OCI-M2 (cell line): ENCODE measurements at regions not wholly inside any gene's neighbourhood (a gene's known extent, or its start where the extent isn't known, plus 50 kb on each side); places are given as distances from the start of the nearest gene placed in this dataset.

Experiments used
- DNase-seq: peaks from one replicate; lab custom pipeline; 2025; ENCODE audit not compliant: unreplicated experiment; lab: John Stamatoyannopoulos, UW

DNA sequence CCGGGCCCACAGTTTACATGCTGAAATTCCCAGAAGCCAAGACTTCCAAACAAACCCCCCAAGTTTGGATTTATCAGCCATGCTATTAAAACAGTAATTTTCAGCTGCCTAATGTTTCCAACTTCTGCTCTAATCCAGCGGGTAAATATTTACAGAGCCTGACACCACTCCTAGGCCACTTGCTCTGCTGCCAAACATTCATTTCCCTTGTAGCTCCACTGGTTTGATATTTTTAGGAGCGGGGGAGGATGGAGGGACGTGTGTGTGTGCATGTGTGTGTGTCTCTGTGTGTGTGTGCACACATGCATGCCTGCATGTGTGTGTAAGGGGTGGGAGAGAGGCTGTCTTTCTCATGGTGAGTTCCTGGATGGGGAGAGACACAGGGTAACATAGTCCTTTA lies 115.7 kb upstream of the PJA1 start:
- no peak for DNase-seq

- no peak for DNase-seq
Measured at GRCh38 chrX:69279234-69279633, 114.0 kb upstream of the PJA1 start.

DNA sequence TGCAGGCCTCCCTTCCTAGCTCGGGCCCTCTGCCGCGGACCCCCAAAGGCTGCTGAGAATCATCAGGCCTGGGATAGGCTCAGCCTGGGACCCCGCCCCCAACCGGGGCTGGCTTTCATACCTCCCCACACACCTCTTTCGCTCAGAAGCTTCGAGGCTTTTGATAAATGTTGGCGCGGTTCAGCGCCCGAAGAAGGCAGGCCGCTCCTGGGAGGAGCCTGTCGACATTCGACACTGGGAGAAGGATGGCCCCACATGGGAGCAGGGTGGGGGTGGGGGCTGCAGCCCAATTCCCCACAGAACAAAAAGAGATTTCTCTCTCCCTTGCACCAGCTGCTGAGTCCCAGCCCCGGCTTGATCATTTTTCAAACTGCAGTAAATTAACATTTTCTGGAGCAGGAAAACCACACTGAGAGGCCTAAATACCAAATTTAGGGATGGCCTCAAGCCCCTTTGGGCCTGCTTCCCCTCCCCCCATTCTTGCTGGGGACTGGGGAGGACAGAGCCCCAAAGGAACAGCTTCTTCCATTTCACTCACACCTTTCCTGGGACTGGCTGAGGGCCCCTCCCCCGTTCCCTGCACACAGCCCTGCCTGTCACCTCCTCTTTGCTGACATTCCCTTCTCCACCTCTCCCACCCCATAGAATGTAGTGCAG lies 112.9 kb upstream of the PJA1 start:
- no peak for DNase-seq

DNA sequence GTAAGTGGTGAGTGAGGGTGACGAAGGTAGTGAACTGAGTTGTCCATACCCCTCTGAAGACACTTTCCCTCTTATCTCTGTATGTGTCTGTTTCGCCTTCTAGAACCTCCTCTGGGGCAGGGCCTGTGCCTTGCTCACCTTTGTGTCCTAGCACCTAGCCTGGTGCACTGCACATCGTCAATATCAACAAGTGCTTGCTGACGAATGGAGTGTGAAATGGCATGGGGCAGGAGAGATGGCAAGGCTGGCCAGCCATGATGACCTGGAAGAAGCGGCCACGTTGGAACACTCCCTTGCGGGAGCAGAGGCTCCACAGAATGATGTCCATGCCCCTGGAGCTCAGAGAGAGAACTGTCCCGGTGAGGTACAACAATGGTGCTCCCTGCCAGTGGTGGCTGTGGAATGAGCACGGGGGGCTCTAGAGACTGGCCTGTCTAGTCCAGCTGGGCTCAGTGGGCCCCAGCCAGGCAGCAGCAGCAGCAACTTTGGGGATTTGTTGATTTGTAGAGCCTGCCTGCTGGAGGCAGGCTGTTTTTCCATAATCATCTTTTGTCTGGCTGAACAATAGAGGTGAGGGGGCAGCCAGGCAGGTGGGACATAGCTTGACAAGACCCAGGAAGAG lies 112.2 kb upstream of the PJA1 start:
- DNase-seq, result no peak

DNA sequence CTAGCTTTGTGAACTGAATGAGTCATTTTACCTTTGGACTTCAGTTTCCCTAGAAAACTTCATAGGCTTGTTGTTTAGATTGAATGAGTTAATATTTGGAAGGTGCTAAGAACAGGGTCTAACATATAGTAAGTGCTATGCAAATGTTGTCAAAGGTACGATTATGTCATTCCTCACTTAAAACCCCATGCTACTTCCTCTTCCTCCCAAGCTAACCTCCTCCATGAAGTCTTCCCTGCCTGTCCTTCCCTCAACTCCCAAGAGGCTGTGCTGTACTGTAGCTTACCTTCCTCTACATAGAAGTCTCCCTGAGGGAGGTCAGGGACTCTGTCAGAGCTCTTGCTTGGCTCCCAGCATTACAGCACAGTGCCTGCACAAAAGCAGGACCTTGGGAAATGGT lies 103.4 kb upstream of the PJA1 start:
- DNase-seq, result no peak

DNA sequence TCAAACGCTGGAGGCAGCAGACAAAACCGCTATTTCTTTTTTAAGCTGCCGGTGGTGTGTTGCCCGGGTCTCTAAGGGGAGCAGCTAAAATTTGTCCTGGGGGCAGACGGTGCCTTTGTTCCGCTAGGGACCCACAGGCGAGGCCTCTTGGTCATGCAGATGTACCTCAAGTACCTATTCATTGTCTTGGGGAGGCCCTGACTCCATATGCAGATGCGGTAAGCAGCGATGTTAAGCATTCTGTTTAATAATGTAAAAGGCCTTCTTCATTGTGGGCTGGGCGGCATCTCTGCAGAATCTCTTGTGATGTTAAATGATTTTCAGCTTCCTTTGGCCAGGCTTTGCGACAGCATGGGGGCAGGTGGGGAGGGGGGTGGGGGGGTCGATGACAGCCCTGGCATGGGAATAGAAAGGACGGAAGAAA lies 98.9 kb upstream of the PJA1 start:
- no peak for DNase-seq

GRCh38 chrX:69263251-69263820 lies 98.1 kb upstream of the PJA1 start:
- no peak for DNase-seq

GRCh38 chrX:69262036-69262936 lies 97.0 kb upstream of the PJA1 start:
- no peak for DNase-seq

DNA sequence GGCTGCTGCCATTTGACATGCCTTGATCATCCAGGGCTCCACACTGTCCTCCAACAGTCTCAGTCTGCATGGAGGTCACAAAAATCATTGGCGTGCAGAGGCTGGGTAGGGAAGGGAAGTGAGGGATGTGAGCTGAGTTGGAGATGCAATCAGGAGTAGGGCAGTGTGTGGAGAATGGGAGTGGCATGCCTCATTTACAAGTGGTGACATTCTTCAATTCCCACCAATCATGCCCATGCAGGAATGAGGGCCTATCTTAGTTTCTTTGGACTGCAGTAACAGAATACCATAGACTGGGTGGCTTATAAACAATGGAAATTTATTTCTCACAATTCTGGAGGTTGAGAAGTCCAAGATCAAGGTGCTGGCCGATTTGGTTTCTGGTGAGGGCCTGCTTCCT lies 94.9 kb upstream of the PJA1 start:
- DNase-seq, result no peak

GRCh38 chrX:69258893-69259292 lies 93.6 kb upstream of the PJA1 start:
- no peak for DNase-seq

DNA sequence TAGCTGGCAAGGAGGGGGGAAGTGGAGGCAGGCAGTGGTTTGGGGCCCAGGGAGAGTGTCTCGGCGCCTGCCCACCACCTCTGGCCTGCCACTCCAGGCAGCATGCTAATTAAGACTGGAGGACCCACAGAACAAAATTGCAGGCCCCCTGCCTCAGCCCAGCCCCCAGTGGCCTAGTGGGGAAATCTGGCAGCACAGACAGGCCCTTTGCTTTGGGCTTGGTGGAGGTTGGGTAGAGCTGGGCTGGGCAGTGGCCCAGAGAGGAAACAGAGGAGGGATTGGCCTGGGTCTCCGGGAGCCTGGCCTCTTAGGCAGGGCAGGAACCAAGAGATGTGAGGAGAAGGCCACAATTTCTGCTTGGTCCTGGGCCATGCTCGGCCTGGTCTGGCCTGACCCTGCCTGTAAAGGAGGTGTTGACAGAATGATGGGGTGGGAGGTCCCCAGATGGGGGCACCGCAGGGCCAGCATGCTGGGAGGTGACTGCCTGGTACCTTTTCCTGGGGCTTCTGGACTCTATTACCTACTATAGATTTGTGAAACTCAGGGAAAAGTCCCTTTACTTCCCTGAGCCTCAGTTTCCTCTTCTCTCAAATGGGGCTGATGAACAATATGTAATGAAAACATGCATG lies 92.4 kb upstream of the PJA1 start:
- DNase-seq, result no peak

GRCh38 chrX:69256291-69256565 lies 91.0 kb upstream of the PJA1 start:
- no peak for DNase-seq

- DNase-seq, result no peak
Measured at GRCh38 chrX:69255441-69256290, 90.4 kb upstream of the PJA1 start.

DNA sequence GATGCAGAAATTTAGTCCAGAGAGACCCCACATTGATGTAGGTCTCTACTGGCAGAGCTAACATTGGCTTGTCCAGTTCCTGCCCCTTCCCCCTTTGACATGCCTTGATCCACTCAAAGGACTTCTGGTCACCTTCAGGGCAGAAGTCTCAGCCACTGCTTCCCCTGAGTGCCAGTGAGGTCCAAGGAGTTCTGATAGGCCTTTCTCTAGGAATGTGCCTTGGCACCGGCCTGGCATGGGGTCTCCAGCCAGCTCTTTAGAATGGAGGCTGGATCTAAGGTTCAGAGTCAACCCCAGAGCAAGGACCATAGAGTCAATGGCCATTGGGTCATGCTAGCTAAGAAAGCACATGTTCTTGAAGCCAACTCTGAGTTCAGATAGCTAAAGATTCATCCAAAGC lies 88.6 kb upstream of the PJA1 start:
- DNase-seq, result no peak

GRCh38 chrX:69243276-69243675 lies 78.0 kb upstream of the PJA1 start:
- no peak for DNase-seq

DNA sequence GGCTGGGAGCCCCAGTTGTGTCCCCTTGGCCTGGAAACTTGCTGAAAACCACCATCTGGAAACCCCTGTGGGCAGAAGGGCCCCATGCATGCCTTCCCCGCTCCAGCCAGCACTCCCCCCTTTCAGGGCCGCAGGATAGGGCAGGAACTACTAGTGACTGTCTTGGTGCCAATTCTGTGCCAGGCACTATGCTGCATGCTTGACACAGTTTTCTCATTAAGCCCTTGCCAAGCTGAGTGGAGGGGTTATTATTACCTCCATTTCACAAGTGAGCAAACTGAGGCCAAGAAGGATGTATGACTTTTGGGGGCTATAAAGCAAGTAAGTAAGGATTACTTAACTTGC lies 73.6 kb upstream of the PJA1 start:
- DNase-seq, result no peak

GRCh38 chrX:69238114-69238886 lies 73.0 kb upstream of the PJA1 start:
- no peak for DNase-seq

DNA sequence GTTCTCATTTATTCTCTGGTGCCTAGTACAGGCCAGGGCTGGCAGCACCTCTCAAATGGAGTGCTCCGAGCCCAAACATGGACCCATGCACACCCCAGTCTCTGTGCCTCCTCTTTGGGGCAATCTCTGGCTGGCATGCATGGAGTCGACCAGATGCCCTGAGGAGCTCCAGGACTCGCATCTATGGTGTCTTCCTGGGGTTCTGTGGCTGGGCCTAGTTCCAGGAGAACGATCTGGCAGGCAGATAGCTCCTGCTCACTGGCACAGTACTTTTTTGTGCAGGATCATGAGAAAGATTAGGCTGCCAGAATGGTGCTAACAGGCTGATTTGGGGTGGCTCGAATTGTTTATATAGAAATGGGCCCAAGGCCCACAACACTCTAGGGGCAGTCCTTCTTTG lies 72.0 kb upstream of the PJA1 start:
- no peak for DNase-seq

GRCh38 chrX:69236641-69237040 lies 71.4 kb upstream of the PJA1 start:
- DNase-seq, result no peak

- DNase-seq, result no peak
Measured at GRCh38 chrX:69234624-69235023, 69.4 kb upstream of the PJA1 start.
